Erythroblast (primary cell): ENCODE measurements at regions not wholly inside any gene's neighbourhood (a gene's known extent, or its start where the extent isn't known, plus 50 kb on each side); places are given as distances from the start of the nearest gene placed in this dataset.

Experiments
- GATA1 ChIP-seq: IDR thresholded peaks from 2 replicates; pipeline ENCODE4 v1.6.1; 2011; ENCODE audit warnings: low read depth, mild to moderate bottlenecking, control low read depth, low read length, moderate library complexity
- POLR2A ChIP-seq: IDR thresholded peaks from 2 replicates; pipeline ENCODE4 v1.6.1; 2011; ENCODE audit warnings: mild to moderate bottlenecking, low read length

GRCh38 chr20:51275826-51276225, 252.9 kb upstream of the KCNG1 start:
- no peak for TF ChIP-seq POLR2A
- no peak for TF ChIP-seq GATA1
